ENCODE measurements at regions not wholly inside any gene's neighbourhood (a gene's known extent, or its start where the extent isn't known, plus 50 kb on each side); places are given as distances from the start of the nearest gene placed in this dataset.

GRCh38 chr14:104280085-104280901 lies 141.9 kb downstream of the KIF26A start:
- Histone ChIP-seq H3K27ac (ENCODE audit: insufficient read depth in 1 of 2, low read depth in 1 of 2, low read length in 2 of 2, poor library complexity in 1 of 2, severe bottlenecking in 2 of 2) (no peak overlapping the region), H3K9me3 (ENCODE audit: control extremely low read depth in 1 of 5, control insufficient read depth in 4 of 5, insufficient read depth in 2 of 5, low read depth in 1 of 5, low read length in 4 of 5) (no peaks in the 10 kb centered on the region), H3K36me3 (ENCODE audit: control insufficient read depth in 4 of 4, insufficient read depth in 4 of 4, low read length in 3 of 4) (no peaks in the 10 kb centered on the region), H3K4me1 (ENCODE audit: control extremely low read depth in 1 of 4, control insufficient read depth in 4 of 4, insufficient read depth in 4 of 4, low read length in 3 of 4) (no peaks in the 10 kb centered on the region), H3K27me3 (replicated peaks in 2 of 5; ENCODE audit: control insufficient read depth in 4 of 5, insufficient read depth in 5 of 5, low read length in 4 of 5) (peaks cover 0 to 20% (median 0%) of the 10 kb centered on the region in 5 experiments), H3K4me3 (ENCODE audit: control insufficient read depth in 1 of 7, extremely low read depth in 1 of 7, insufficient read depth in 4 of 7, low read depth in 2 of 7, low read length in 6 of 7) (no peak overlapping the region)
- DNase-seq = no peak
- POLR2A ChIA-PET = interaction anchor here (0.6 kb wide), 1 partner anchor 226 kb away, joined by 4 read pairs; no protein-coding TSS in a partner anchor
- CTCF ChIA-PET = no interaction called here
- WGBS (ENCODE audit: insufficient coverage) = 92% methylated on average over 29 of the region's 32 CpGs

DNA sequence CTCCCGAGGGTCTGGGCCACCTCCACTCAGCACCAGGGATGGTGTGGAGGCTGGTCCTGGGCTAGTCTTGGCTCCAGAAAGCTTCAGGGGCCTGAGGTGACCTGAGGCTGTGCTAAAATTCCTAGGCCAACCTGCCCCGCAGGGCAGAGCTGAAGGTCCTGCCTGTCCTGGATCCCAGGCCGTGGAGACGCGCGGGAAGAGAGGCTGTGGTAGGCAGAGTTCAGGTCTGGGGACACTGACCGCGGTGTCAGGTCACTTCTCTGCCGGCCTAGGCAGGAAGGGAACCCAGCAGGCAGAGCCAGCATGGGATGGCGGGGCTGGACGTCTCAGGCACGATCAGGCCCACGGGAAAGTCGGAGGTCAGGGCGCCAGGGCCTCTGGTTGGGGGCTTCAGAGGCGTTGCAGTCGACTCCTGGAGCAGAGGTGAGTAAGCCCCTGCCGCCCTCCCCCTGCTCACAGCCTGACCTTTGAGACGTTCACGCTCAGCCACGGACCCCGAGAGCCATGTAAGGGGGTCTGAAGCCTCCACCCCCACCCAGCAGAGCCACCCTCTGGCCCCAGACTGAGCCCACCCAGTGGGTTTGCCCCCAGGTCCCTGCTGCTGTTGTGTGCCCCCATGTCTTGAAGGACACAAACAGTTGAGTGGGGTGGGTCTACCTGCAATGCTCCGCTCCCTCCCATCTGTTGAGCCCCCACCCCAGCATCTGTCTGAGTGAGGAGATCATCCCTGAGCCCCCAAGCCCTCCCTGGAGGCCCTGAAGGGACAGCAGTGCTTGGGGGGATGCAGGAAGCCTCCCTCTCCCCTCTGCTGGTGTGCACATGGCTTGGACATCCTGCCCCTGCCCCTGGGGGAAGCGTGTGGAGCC lies 142.7 kb downstream of the KIF26A start:
- Histone ChIP-seq H3K27ac (ENCODE audit: insufficient read depth in 1 of 2, low read depth in 1 of 2, low read length in 2 of 2, poor library complexity in 1 of 2, severe bottlenecking in 2 of 2) (no peak overlapping the region), H3K4me3 (ENCODE audit: control insufficient read depth in 1 of 7, extremely low read depth in 1 of 7, insufficient read depth in 4 of 7, low read depth in 2 of 7, low read length in 6 of 7) (no peak overlapping the region), H3K27me3 (replicated peaks in 2 of 5; ENCODE audit: control insufficient read depth in 4 of 5, insufficient read depth in 5 of 5, low read length in 4 of 5) (peaks cover 0 to 16% (median 0%) of the 10 kb centered on the region in 5 experiments), H3K9me3 (ENCODE audit: control extremely low read depth in 1 of 5, control insufficient read depth in 4 of 5, insufficient read depth in 2 of 5, low read depth in 1 of 5, low read length in 4 of 5) (no peaks in the 10 kb centered on the region), H3K4me1 (ENCODE audit: control extremely low read depth in 1 of 4, control insufficient read depth in 4 of 4, insufficient read depth in 4 of 4, low read length in 3 of 4) (no peaks in the 10 kb centered on the region), H3K36me3 (ENCODE audit: control insufficient read depth in 4 of 4, insufficient read depth in 4 of 4, low read length in 3 of 4) (no peaks in the 10 kb centered on the region)
- POLR2A ChIA-PET = no interaction called here
- no peak for DNase-seq
- 90% methylated on average over 17 of the region's 24 CpGs for WGBS (ENCODE audit: insufficient coverage)
- CTCF ChIA-PET = no interaction called here

DNA sequence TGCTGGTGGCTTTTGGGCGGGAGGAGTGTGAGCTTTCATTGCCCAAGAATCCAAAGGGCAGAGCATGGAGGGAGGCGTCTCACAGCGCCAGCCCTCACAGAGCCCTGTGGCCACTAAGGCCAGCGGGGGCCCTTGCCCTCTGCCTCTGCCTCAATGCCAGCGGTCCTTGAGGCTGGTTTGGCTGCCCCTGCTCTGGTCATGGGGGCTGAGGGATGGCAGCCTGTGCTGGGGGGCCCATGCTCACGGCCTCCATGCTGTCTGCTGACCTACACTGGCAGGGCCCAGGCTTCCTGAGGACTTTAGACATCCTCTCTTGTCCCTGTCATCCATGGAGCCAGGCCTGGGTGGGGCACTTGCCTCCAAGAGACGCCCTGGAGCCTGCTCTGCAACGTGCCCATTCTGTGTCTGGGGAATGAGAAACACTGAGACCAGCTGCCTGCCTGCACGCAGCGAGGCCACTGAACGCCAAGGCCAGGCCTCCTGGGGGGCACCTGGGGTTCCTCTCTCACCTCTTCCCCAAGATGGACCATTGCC lies 143.4 kb downstream of the KIF26A start:
- H3K4me3 ChIP-seq (ENCODE audit: control insufficient read depth in 1 of 7, extremely low read depth in 1 of 7, insufficient read depth in 4 of 7, low read depth in 2 of 7, low read length in 6 of 7) = no peak overlapping the region
- peaks cover 0 to 11% (median 0%) of the 10 kb centered on the region in 5 experiments for H3K27me3 ChIP-seq (replicated peaks in 2 of 5; ENCODE audit: control insufficient read depth in 4 of 5, insufficient read depth in 5 of 5, low read length in 4 of 5)
- no peaks in the 10 kb centered on the region for H3K36me3 ChIP-seq (ENCODE audit: control insufficient read depth in 4 of 4, insufficient read depth in 4 of 4, low read length in 3 of 4)
- no peak overlapping the region for H3K27ac ChIP-seq (ENCODE audit: insufficient read depth in 1 of 2, low read depth in 1 of 2, low read length in 2 of 2, poor library complexity in 1 of 2, severe bottlenecking in 2 of 2)
- H3K9me3 ChIP-seq (ENCODE audit: control extremely low read depth in 1 of 5, control insufficient read depth in 4 of 5, insufficient read depth in 2 of 5, low read depth in 1 of 5, low read length in 4 of 5) = no peaks in the 10 kb centered on the region
- CTCF ChIA-PET = no interaction called here
- no peaks in the 10 kb centered on the region for H3K4me1 ChIP-seq (ENCODE audit: control extremely low read depth in 1 of 4, control insufficient read depth in 4 of 4, insufficient read depth in 4 of 4, low read length in 3 of 4)
- no peak for DNase-seq
- POLR2A ChIA-PET = no interaction called here
- WGBS (ENCODE audit: insufficient coverage) = 94% methylated on average over 11 of the region's 11 CpGs

DNA sequence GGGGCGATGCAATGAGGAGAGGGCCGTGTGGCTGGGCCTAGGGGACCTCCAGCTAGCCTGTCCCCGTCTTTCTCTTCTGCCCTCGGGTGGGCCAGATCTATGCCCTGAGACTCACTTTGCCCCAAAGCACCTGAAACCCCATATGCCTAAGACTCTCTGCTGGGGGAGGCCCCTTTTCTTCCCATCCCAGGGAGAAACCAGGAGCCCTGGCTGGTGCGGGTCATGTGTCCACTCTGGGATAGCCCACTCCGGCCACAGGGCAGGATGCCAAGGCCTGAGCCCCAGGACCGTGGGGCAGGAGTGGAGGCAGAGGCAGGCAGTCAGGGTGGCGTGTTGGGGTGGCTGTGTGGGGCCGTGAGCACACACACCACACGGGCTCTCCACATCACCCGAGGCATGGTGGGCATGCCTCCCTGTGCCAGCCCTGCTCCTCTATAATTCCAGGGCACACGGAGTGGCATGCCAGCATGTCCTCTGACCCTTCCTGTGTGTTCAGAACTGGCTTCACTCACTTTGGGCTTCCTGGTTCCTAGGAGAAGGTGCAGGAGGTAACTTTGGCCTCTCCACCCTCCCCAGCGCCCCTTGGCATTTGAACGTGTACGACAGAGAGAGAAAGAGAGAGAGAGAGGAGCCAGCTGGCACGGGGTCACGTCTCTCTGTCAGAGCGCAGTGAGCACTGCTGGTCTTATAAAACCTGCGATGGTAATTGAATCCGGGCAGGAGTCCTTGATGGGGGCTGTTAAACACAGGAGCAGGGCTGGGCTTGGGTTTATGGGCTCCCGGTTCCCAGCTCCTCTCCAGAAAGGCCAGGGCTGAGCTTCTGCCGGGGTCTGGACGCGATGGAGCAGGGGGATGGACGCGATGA lies 144.2 kb downstream of the KIF26A start:
- no peak overlapping the region for H3K4me3 ChIP-seq (ENCODE audit: control insufficient read depth in 1 of 7, extremely low read depth in 1 of 7, insufficient read depth in 4 of 7, low read depth in 2 of 7, low read length in 6 of 7)
- no peaks in the 10 kb centered on the region for H3K4me1 ChIP-seq (ENCODE audit: control extremely low read depth in 1 of 4, control insufficient read depth in 4 of 4, insufficient read depth in 4 of 4, low read length in 3 of 4)
- H3K36me3 ChIP-seq (ENCODE audit: control insufficient read depth in 4 of 4, insufficient read depth in 4 of 4, low read length in 3 of 4) = no peaks in the 10 kb centered on the region
- CTCF ChIA-PET = no interaction called here
- no peak for DNase-seq
- WGBS (ENCODE audit: insufficient coverage) = 95% methylated on average over 22 of the region's 26 CpGs
- POLR2A ChIA-PET = no interaction called here
- H3K9me3 ChIP-seq (ENCODE audit: control extremely low read depth in 1 of 5, control insufficient read depth in 4 of 5, insufficient read depth in 2 of 5, low read depth in 1 of 5, low read length in 4 of 5) = no peaks in the 10 kb centered on the region
- no peak overlapping the region for H3K27ac ChIP-seq (ENCODE audit: insufficient read depth in 1 of 2, low read depth in 1 of 2, low read length in 2 of 2, poor library complexity in 1 of 2, severe bottlenecking in 2 of 2)
- peaks cover 0 to 8% (median 3%) of the 10 kb centered on the region in 5 experiments for H3K27me3 ChIP-seq (replicated peaks in 2 of 5; ENCODE audit: control insufficient read depth in 4 of 5, insufficient read depth in 5 of 5, low read length in 4 of 5)

GRCh38 chr14:104283197-104284106 lies 145.1 kb downstream of the KIF26A start:
- 90% methylated on average over 20 of the region's 25 CpGs for WGBS (ENCODE audit: insufficient coverage)
- no peaks in the 10 kb centered on the region for H3K9me3 ChIP-seq (ENCODE audit: control extremely low read depth in 1 of 5, control insufficient read depth in 4 of 5, insufficient read depth in 2 of 5, low read depth in 1 of 5, low read length in 4 of 5)
- DNase-seq = no peak
- H3K4me1 ChIP-seq (ENCODE audit: control extremely low read depth in 1 of 4, control insufficient read depth in 4 of 4, insufficient read depth in 4 of 4, low read length in 3 of 4) = no peaks in the 10 kb centered on the region
- peaks cover 0 to 3% (median 0%) of the 10 kb centered on the region in 5 experiments for H3K27me3 ChIP-seq (replicated peaks in 2 of 5; ENCODE audit: control insufficient read depth in 4 of 5, insufficient read depth in 5 of 5, low read length in 4 of 5)
- no peak overlapping the region for H3K27ac ChIP-seq (ENCODE audit: insufficient read depth in 1 of 2, low read depth in 1 of 2, low read length in 2 of 2, poor library complexity in 1 of 2, severe bottlenecking in 2 of 2)
- POLR2A ChIA-PET = no interaction called here
- H3K36me3 ChIP-seq (ENCODE audit: control insufficient read depth in 4 of 4, insufficient read depth in 4 of 4, low read length in 3 of 4) = no peaks in the 10 kb centered on the region
- CTCF ChIA-PET = no interaction called here
- H3K4me3 ChIP-seq (ENCODE audit: control insufficient read depth in 1 of 7, extremely low read depth in 1 of 7, insufficient read depth in 4 of 7, low read depth in 2 of 7, low read length in 6 of 7) = no peak overlapping the region

GRCh38 chr14:104284107-104284592 lies 145.8 kb downstream of the KIF26A start:
- Histone ChIP-seq H3K4me1 (ENCODE audit: control extremely low read depth in 1 of 4, control insufficient read depth in 4 of 4, insufficient read depth in 4 of 4, low read length in 3 of 4) (no peaks in the 10 kb centered on the region), H3K9me3 (ENCODE audit: control extremely low read depth in 1 of 5, control insufficient read depth in 4 of 5, insufficient read depth in 2 of 5, low read depth in 1 of 5, low read length in 4 of 5) (peaks cover 0 to 2% (median 0%) of the 10 kb centered on the region in 5 experiments), H3K27ac (ENCODE audit: insufficient read depth in 1 of 2, low read depth in 1 of 2, low read length in 2 of 2, poor library complexity in 1 of 2, severe bottlenecking in 2 of 2) (no peak overlapping the region), H3K36me3 (ENCODE audit: control insufficient read depth in 4 of 4, insufficient read depth in 4 of 4, low read length in 3 of 4) (no peaks in the 10 kb centered on the region), H3K27me3 (replicated peaks in 2 of 5; ENCODE audit: control insufficient read depth in 4 of 5, insufficient read depth in 5 of 5, low read length in 4 of 5) (peaks cover 0 to 3% (median 0%) of the 10 kb centered on the region in 5 experiments), H3K4me3 (ENCODE audit: control insufficient read depth in 1 of 7, extremely low read depth in 1 of 7, insufficient read depth in 4 of 7, low read depth in 2 of 7, low read length in 6 of 7) (no peak overlapping the region)
- ChIA-PET POLR2A (no interaction called here), CTCF (no interaction called here)
- WGBS (ENCODE audit: insufficient coverage) = 88% methylated on average over 7 of the region's 9 CpGs
- no peak for DNase-seq
